Gastrocnemius medialis (tissue), 4 donors: ENCODE measurements at regions not wholly inside any gene's neighbourhood (a gene's known extent, or its start where the extent isn't known, plus 50 kb on each side); places are given as distances from the start of the nearest gene placed in this dataset.

Source experiments
- ATAC-seq, 2 donors: fragments of 150-250 bp; one replicate each; pipeline ENCODE4 v1.9.1; 2016
- DNase-seq, 2 donors: peaks; one replicate each; pipeline ENCODE4 v3.0.0-alpha.2; 2019
- H3K27ac ChIP-seq, 4 donors: fragments of 200-600 bp; sonication (generic); 1 replicate in 1 of 4; 2 replicates in 3 of 4; pipeline ENCODE4 v1.5.1; 2016 to 2018; ENCODE audit warnings: mild to moderate bottlenecking in 2 of 4, moderate library complexity in 1 of 4
- H3K27me3 ChIP-seq, 3 donors: fragments of 200-600 bp; sonication (generic) in 2 of 3; 1 replicate in 1 of 3; 2 replicates in 2 of 3; pipeline versions ENCODE4 v1.5.1 to v1.6.0; 2016 to 2019; ENCODE audit warnings: mild to moderate bottlenecking in 1 of 3, moderate library complexity in 1 of 3
- H3K36me3 ChIP-seq, 2 donors: fragments of 200-600 bp; sonication (generic) in 1 of 2; one replicate each; pipeline ENCODE4 v1.5.1; 2017 to 2018
- H3K4me1 ChIP-seq, 2 donors: fragments of 200-600 bp; sonication (generic) in 1 of 2; one replicate each; pipeline ENCODE4 v1.5.1; 2016 to 2017; ENCODE audit warnings: mild to moderate bottlenecking in 2 of 2
- H3K4me3 ChIP-seq, 4 donors: fragments of 200-600 bp; sonication (generic) in 3 of 4; 1 replicate in 1 of 4; 2 replicates in 3 of 4; pipeline ENCODE4 v1.5.1; 2016 to 2019; ENCODE audit warnings: mild to moderate bottlenecking in 2 of 4
- H3K9me3 ChIP-seq, 3 donors: fragments of 200-600 bp; sonication (generic) in 2 of 3; 1 replicate in 1 of 3; 2 replicates in 2 of 3; pipeline ENCODE4 v1.5.1; 2016 to 2019
- POLR2A ChIP-seq, 2 donors: fragments of 450-650 bp; IDR thresholded peaks; one replicate each; pipeline ENCODE4 v1.6.1; 2017; ENCODE audit warnings: antibody characterized with exemption in 2 of 2, mild to moderate bottlenecking in 2 of 2, moderate library complexity in 2 of 2
- in situ Hi-C, 4 donors: fragments of 200-750 bp; cut with MboI; loops; one replicate each; pipeline versions ENCODE4 v1.15.0 to v1.8.0; 2017; ENCODE audit warnings: low sequenced_read_pairs in 4 of 4
- intact Hi-C: fragments of 100-400 bp; cut with DNase I; formaldehyde crosslinking; loops from one replicate; pipeline ENCODE4 v1.15.1; 2023; ENCODE audit warnings: low total_unique reads
- TF ChIP-seq, protein P1 (sequence below), 5 experiments: fragments of 450-650 bp in 3 of 5; fragments of 200-600 bp in 2 of 5; sonication (generic) in 2 of 5; IDR thresholded peaks in 4 of 5; conservative IDR thresholded peaks in 1 of 5; 1 replicate in 4 of 5; 2 replicates in 1 of 5; pipeline ENCODE4 v1.5.1; 2016 to 2019; ENCODE audit warnings: antibody characterized with exemption in 5 of 5, mild to moderate bottlenecking in 3 of 5, moderate library complexity in 3 of 5

GRCh38 chrX:145553702-145554101, 263.9 kb upstream of the SLITRK2 start:
- Histone ChIP-seq H3K4me1 (no peaks in the 10 kb centered on the region), H3K27me3 (no peaks in the 10 kb centered on the region), H3K4me3 (no peak overlapping the region), H3K9me3 (no peaks in the 10 kb centered on the region), H3K36me3 (no peaks in the 10 kb centered on the region), H3K27ac (no peak overlapping the region)
- in situ Hi-C loops, result no loop called here
- ATAC-seq (no peak), DNase-seq (no peak)
- intact Hi-C loops, result no loop called here
- TF ChIP-seq, protein P1, sequence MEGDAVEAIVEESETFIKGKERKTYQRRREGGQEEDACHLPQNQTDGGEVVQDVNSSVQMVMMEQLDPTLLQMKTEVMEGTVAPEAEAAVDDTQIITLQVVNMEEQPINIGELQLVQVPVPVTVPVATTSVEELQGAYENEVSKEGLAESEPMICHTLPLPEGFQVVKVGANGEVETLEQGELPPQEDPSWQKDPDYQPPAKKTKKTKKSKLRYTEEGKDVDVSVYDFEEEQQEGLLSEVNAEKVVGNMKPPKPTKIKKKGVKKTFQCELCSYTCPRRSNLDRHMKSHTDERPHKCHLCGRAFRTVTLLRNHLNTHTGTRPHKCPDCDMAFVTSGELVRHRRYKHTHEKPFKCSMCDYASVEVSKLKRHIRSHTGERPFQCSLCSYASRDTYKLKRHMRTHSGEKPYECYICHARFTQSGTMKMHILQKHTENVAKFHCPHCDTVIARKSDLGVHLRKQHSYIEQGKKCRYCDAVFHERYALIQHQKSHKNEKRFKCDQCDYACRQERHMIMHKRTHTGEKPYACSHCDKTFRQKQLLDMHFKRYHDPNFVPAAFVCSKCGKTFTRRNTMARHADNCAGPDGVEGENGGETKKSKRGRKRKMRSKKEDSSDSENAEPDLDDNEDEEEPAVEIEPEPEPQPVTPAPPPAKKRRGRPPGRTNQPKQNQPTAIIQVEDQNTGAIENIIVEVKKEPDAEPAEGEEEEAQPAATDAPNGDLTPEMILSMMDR (IDR thresholded peaks at IDR 0.05 in 4 of 5, conservative IDR thresholded peaks at IDR 0.05 in 1 of 5), result no peak
- no peak for TF ChIP-seq POLR2A (IDR thresholded peaks at IDR 0.05)

DNA sequence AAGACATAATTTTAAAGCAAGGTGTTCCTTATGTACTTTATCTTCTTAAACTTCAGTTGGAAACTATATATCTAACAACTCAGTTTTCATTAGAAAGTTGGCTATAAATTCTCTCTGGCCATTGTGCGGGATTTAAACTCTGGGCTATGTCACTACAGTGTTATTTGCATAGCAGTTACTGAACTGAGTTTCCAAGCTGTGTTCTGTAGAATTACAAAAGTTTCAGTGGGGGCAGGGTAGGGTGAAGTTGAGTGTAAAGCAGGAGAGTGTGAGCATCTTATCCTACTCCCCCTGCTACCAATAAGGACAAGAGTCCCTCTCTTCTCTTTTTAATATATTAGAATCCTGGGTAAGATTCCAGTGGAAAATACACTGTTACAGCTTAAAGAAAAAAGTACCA, 254.5 kb upstream of the SLITRK2 start:
- no peak overlapping the region for H3K27ac ChIP-seq
- H3K9me3 ChIP-seq, result no peaks in the 10 kb centered on the region
- DNase-seq, result no peak
- no peak for ATAC-seq
- TF ChIP-seq POLR2A (IDR thresholded peaks at IDR 0.05), result no peak
- TF ChIP-seq, protein P1 (IDR thresholded peaks at IDR 0.05 in 4 of 5, conservative IDR thresholded peaks at IDR 0.05 in 1 of 5), result no peak
- no peaks in the 10 kb centered on the region for H3K36me3 ChIP-seq
- H3K27me3 ChIP-seq, result no peaks in the 10 kb centered on the region
- in situ Hi-C loops (no loop called here), intact Hi-C loops (no loop called here)
- H3K4me3 ChIP-seq, result no peak overlapping the region
- no peaks in the 10 kb centered on the region for H3K4me1 ChIP-seq

DNA sequence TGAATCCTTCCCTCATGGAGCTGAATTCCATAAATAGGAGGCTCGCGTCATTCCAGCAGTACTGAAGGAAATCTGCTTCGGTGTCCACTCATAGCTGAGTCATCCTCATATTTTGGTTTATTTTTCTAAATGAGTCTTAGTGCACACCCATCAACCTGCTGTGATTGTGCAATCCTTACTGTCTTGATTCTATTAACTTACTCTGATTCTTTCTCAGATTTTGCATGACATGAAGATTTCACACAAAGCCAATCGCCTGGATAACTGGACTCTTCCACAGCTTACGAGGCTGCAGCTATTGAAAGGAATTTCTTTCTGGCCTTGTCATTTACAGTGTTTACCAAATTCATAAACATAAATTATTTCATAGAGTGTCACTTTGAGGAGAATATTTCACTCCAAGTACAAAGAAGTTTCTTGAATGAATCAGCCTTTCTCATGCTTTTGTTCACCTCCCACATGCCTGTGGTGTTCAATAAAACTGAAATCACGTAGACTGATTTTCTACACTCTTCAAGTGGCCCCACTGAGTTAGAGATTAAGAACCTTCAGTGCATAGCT, 207.6 kb upstream of the SLITRK2 start:
- in situ Hi-C loops, result no loop called here
- Histone ChIP-seq H3K4me3 (no peak overlapping the region), H3K36me3 (no peaks in the 10 kb centered on the region), H3K9me3 (no peaks in the 10 kb centered on the region), H3K4me1 (no peaks in the 10 kb centered on the region), H3K27me3 (no peaks in the 10 kb centered on the region), H3K27ac (no peak overlapping the region)
- TF ChIP-seq POLR2A (IDR thresholded peaks at IDR 0.05), result no peak
- TF ChIP-seq, protein P1 (IDR thresholded peaks at IDR 0.05 in 4 of 5, conservative IDR thresholded peaks at IDR 0.05 in 1 of 5), result no peak
- intact Hi-C loops, result no loop called here
- ATAC-seq (no peak), DNase-seq (no peak)

- intact Hi-C loops, result no loop called here
- ATAC-seq, result no peak
- TF ChIP-seq, protein P1 (IDR thresholded peaks at IDR 0.05 in 4 of 5, conservative IDR thresholded peaks at IDR 0.05 in 1 of 5), result no peak
- no peak for TF ChIP-seq POLR2A (IDR thresholded peaks at IDR 0.05)
Observed at GRCh38 chrX:145613894-145614293, 203.7 kb upstream of the SLITRK2 start.

GRCh38 chrX:145620666-145621065, 197.0 kb upstream of the SLITRK2 start:
- Histone ChIP-seq H3K27ac (no peak overlapping the region), H3K36me3 (no peaks in the 10 kb centered on the region), H3K4me3 (no peak overlapping the region), H3K4me1 (no peaks in the 10 kb centered on the region), H3K9me3 (no peaks in the 10 kb centered on the region), H3K27me3 (no peaks in the 10 kb centered on the region)
- in situ Hi-C loops, result no loop called here
- intact Hi-C loops, result no loop called here
- TF ChIP-seq POLR2A (IDR thresholded peaks at IDR 0.05), result no peak
- TF ChIP-seq, protein P1 (IDR thresholded peaks at IDR 0.05 in 4 of 5, conservative IDR thresholded peaks at IDR 0.05 in 1 of 5), result no peak
- DNase-seq, result no peak
- ATAC-seq, result no peak

More at GRCh38 chrX:145613894-145614293, 203.7 kb upstream of the SLITRK2 start:
- H3K4me3 ChIP-seq, result no peak overlapping the region
- no peaks in the 10 kb centered on the region for H3K27me3 ChIP-seq
- no peaks in the 10 kb centered on the region for H3K36me3 ChIP-seq
- DNase-seq, result no peak
- H3K4me1 ChIP-seq, result no peaks in the 10 kb centered on the region
- no peaks in the 10 kb centered on the region for H3K9me3 ChIP-seq
- in situ Hi-C loops, result no loop called here
- H3K27ac ChIP-seq, result no peak overlapping the region
